ENCODE measurements at regions not wholly inside any gene's neighbourhood (a gene's known extent, or its start where the extent isn't known, plus 50 kb on each side); places are given as distances from the start of the nearest gene placed in this dataset.

GRCh38 chr20:39094391-39094790 lies 132.2 kb downstream of the DHX35 start (continued):
- TF ChIP-seq CHD7 (IDR thresholded peaks at IDR 0.05; ENCODE audit: insufficient replicate concordance, low read length) (no peak), SUZ12 (IDR thresholded peaks at IDR 0.05; ENCODE audit: low read length) (no peak), YY1 (IDR thresholded peaks at IDR 0.05; ENCODE audit: low read depth, low read length) (no peak), SP4 (IDR thresholded peaks at IDR 0.05; ENCODE audit: low read length) (no peak), CBX8 (IDR thresholded peaks at IDR 0.05; ENCODE audit: borderline replicate concordance, low read depth, low read length) (no peak), POLR2AphosphoS5 (IDR thresholded peaks at IDR 0.05; ENCODE audit: low read depth, low read length) (no peak), SIN3A (conservative IDR thresholded peaks at IDR 0.05 in 1 of 2, IDR thresholded peaks at IDR 0.05 in 1 of 2; ENCODE audit: low read depth in 1 of 2, low read length in 2 of 2) (no peak), PHF8 (conservative IDR thresholded peaks at IDR 0.05; ENCODE audit: low read depth, low read length) (no peak), RBBP5 (IDR thresholded peaks at IDR 0.05; ENCODE audit: borderline replicate concordance, low read depth, low read length) (no peak)
- TF ChIP-seq, protein P1, sequence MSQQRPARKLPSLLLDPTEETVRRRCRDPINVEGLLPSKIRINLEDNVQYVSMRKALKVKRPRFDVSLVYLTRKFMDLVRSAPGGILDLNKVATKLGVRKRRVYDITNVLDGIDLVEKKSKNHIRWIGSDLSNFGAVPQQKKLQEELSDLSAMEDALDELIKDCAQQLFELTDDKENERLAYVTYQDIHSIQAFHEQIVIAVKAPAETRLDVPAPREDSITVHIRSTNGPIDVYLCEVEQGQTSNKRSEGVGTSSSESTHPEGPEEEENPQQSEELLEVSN (IDR thresholded peaks at IDR 0.05), result no peak
